EL (cell line): ENCODE measurements at regions not wholly inside any gene's neighbourhood (a gene's known extent, or its start where the extent isn't known, plus 50 kb on each side); places are given as distances from the start of the nearest gene placed in this dataset.
"Not testable (repeated sequence)": the region's sequence is repeated elsewhere in the genome, so short reads cannot be mapped to it uniquely, and the experiment has no call there.

ENCODE experiments used
- DNase-seq: peaks from one replicate; pipeline ENCODE4 v3.0.0-alpha.2; 2016

GRCh38 chr15:72864681-72865080 lies 81.1 kb upstream of the ADPGK start:
- DNase-seq = no peak

GRCh38 chr15:72861354-72861910 lies 77.9 kb upstream of the ADPGK start:
- DNase-seq = no peak

- DNase-seq = no peak
Measured at GRCh38 chr15:72859757-72860145, 76.2 kb upstream of the ADPGK start.

- DNase-seq = no peak
Measured at GRCh38 chr15:72859017-72859756, 75.6 kb upstream of the ADPGK start.

- no peak for DNase-seq
Measured at GRCh38 chr15:72858205-72858604, 74.6 kb upstream of the ADPGK start.

GRCh38 chr15:72857331-72858063 lies 73.9 kb upstream of the ADPGK start:
- DNase-seq = no peak

- DNase-seq = no peak
Measured at GRCh38 chr15:72856549-72857040, 73.0 kb upstream of the ADPGK start.

- no peak for DNase-seq
Measured at GRCh38 chr15:72855791-72856190, 72.2 kb upstream of the ADPGK start.

- DNase-seq = no peak
Measured at GRCh38 chr15:72852273-72852672, 68.7 kb upstream of the ADPGK start.

GRCh38 chr15:72851586-72851985 lies 68.0 kb upstream of the ADPGK start:
- DNase-seq = no peak

GRCh38 chr15:72850833-72851232 lies 67.3 kb upstream of the ADPGK start:
- DNase-seq = no peak

- DNase-seq = no peak
Measured at GRCh38 chr15:72847806-72848205, 64.2 kb upstream of the ADPGK start.

GRCh38 chr15:72847033-72847432 lies 63.5 kb upstream of the ADPGK start:
- DNase-seq = no peak

- no peak for DNase-seq
Measured at GRCh38 chr15:72845981-72846383, 62.4 kb upstream of the ADPGK start.

GRCh38 chr15:72844067-72844466 lies 60.5 kb upstream of the ADPGK start:
- DNase-seq = no peak

- not testable (repeated sequence) for DNase-seq
Measured at GRCh38 chr15:72843340-72843739, 59.8 kb upstream of the ADPGK start.

- no peak for DNase-seq
Measured at GRCh38 chr15:72840114-72840513, 56.6 kb upstream of the ADPGK start.

- DNase-seq = no peak
Measured at GRCh38 chr15:72838311-72838731, 54.8 kb upstream of the ADPGK start.

- DNase-seq = no peak
Measured at GRCh38 chr15:72836676-72837330, 53.2 kb upstream of the ADPGK start.

GRCh38 chr15:72835294-72835890 lies 51.8 kb upstream of the ADPGK start:
- DNase-seq = no peak

- no peak for DNase-seq
Measured at GRCh38 chr15:72833561-72833960, 50.0 kb upstream of the ADPGK start.
